HEK293 (cell line): ENCODE measurements at regions not wholly inside any gene's neighbourhood (a gene's known extent, or its start where the extent isn't known, plus 50 kb on each side); places are given as distances from the start of the nearest gene placed in this dataset.

ENCODE experiments used
- CTCF ChIA-PET: fragments of 350-600 bp; formaldehyde crosslinking; extraction: SDS; loops from one replicate; lab custom pipeline; 2021; ENCODE audit warnings: antibody characterized with exemption; lab: Yijun Ruan, JAX
- POLR2A ChIA-PET: fragments of 300-600 bp; formaldehyde crosslinking; extraction: SDS; loops from one replicate; lab custom pipeline; 2020; ENCODE audit warnings: antibody characterized with exemption, inconsistent platforms; lab: Yijun Ruan, JAX
- H3K27ac ChIP-seq: fragments of 200-500 bp; sonication (Bioruptor generic); 2 replicates; pipeline ENCODE4 v1.5.1; 2014; ENCODE audit warnings: low read depth, low read length, control low read depth, inconsistent platforms; ENCODE audit errors: extremely low read depth
- H3K36me3 ChIP-seq, 2 experiments: fragments of 200-500 bp in 1 of 2; sonication (Bioruptor generic) in 1 of 2; 1 replicate in 1 of 2; 2 replicates in 1 of 2; pipeline ENCODE4 v1.5.1; 2014 to 2017; ENCODE audit warnings: inconsistent platforms in 2 of 2, low read length in 2 of 2; ENCODE audit not compliant: control insufficient read depth in 2 of 2, insufficient read depth in 1 of 2
- H3K4me1 ChIP-seq: fragments of 200-500 bp; sonication (Bioruptor generic); 2 replicates; pipeline ENCODE4 v1.5.1; 2014; ENCODE audit warnings: mild to moderate bottlenecking, low read length, inconsistent platforms; ENCODE audit not compliant: control insufficient read depth, insufficient read depth
- H3K4me3 ChIP-seq: 2 replicates; pipeline ENCODE4 v1.5.1; 2011; ENCODE audit warnings: low read depth, mild to moderate bottlenecking, control low read depth, low read length, moderate library complexity
- H3K9me3 ChIP-seq: fragments of 200-500 bp; sonication (Bioruptor generic); 2 replicates; pipeline ENCODE4 v1.5.1; 2014; ENCODE audit warnings: low read depth, low read length, inconsistent platforms; ENCODE audit not compliant: control insufficient read depth, insufficient read depth
- ZBTB26 ChIP-seq: fragments of 450-650 bp; formaldehyde crosslinking; optimal IDR thresholded peaks from 2 replicates; pipeline ENCODE3; 2016; ENCODE audit warnings: missing biosample characterization, mild to moderate bottlenecking, missing genetic modification characterization
- ZBTB8A ChIP-seq: fragments of 450-650 bp; formaldehyde crosslinking; IDR thresholded peaks from 2 replicates; pipeline ENCODE4 v1.5.1; 2016; ENCODE audit warnings: missing biosample characterization, missing genetic modification characterization
- ZIC2 ChIP-seq: fragments of 450-650 bp; formaldehyde crosslinking; IDR thresholded peaks from 2 replicates; pipeline ENCODE4 v1.5.1; 2016; ENCODE audit warnings: missing biosample characterization, missing genetic modification characterization
- ZNF133 ChIP-seq: fragments of 450-650 bp; formaldehyde crosslinking; IDR thresholded peaks from 2 replicates; pipeline ENCODE4 v1.5.1; 2016; ENCODE audit warnings: missing biosample characterization, missing genetic modification characterization
- ZNF169 ChIP-seq: fragments of 450-650 bp; formaldehyde crosslinking; IDR thresholded peaks from 2 replicates; pipeline ENCODE4 v1.5.1; 2016; ENCODE audit warnings: missing biosample characterization, missing genetic modification characterization
- ZNF335 ChIP-seq: fragments of 450-650 bp; formaldehyde crosslinking; conservative IDR thresholded peaks from 2 replicates; pipeline ENCODE4 v1.5.1; 2016; ENCODE audit warnings: missing biosample characterization, missing genetic modification characterization
- ZNF350 ChIP-seq: fragments of 450-650 bp; formaldehyde crosslinking; IDR thresholded peaks from 2 replicates; pipeline ENCODE4 v1.5.0; 2017; ENCODE audit warnings: missing biosample characterization, mild to moderate bottlenecking, missing genetic modification characterization
- ZNF398 ChIP-seq: fragments of 450-650 bp; formaldehyde crosslinking; IDR thresholded peaks from 2 replicates; pipeline ENCODE4 v1.5.1; 2017; ENCODE audit warnings: missing biosample characterization, missing genetic modification characterization
- ZNF561 ChIP-seq: fragments of 450-650 bp; IDR thresholded peaks from 2 replicates; pipeline ENCODE4 v1.5.1; 2018; ENCODE audit warnings: missing biosample characterization, missing genetic modification characterization, borderline replicate concordance
- ZNF768 ChIP-seq: fragments of 450-650 bp; formaldehyde crosslinking; IDR thresholded peaks from 2 replicates; pipeline ENCODE4 v1.5.1; 2018; ENCODE audit warnings: missing biosample characterization, mild to moderate bottlenecking, missing genetic modification characterization

- no peaks in the 10 kb centered on the region for H3K36me3 ChIP-seq
- TF ChIP-seq ZNF133 (tag by site-specific recombination) = peak; percentile 85
- TF ChIP-seq ZNF169 (tag by site-specific recombination) = no peak
- TF ChIP-seq, all 188 proteins: peak for 1
- H3K9me3 ChIP-seq = no peaks in the 10 kb centered on the region
- no peak overlapping the region for H3K4me3 ChIP-seq
- no peak overlapping the region for H3K27ac ChIP-seq
- H3K4me1 ChIP-seq = no peaks in the 10 kb centered on the region; the same call in 1 of the 2 replicates
- POLR2A ChIA-PET = no interaction called here
- CTCF ChIA-PET = interaction anchor here (0.6 kb wide), 1 partner anchor 50 kb away, joined by 3 read pairs; no protein-coding TSS in a partner anchor
Measured at GRCh38 chr16:85166699-85167588, 54.7 kb upstream of the CIBAR2 start.

- ChIA-PET POLR2A (interaction anchor here (0.7 kb wide), 1 partner anchor 118 kb away, joined by 3 read pairs; no protein-coding TSS in a partner anchor), CTCF (interaction anchor here (0.6 to 0.8 kb wide), 2 partner anchors 19 to 51 kb away, joined by 3 read pairs; no protein-coding TSS in a partner anchor)
- Histone ChIP-seq H3K4me1 (no peaks in the 10 kb centered on the region; the same call in 1 of the 2 replicates), H3K36me3 (no peaks in the 10 kb centered on the region), H3K9me3 (no peaks in the 10 kb centered on the region)
- TF ChIP-seq ZNF350 (no peak), ZNF768 (tag by site-specific recombination) (peak; percentile 63)
- TF ChIP-seq, all 188 proteins: peak for 1
- H3K27ac ChIP-seq = no peak overlapping the region
- no peak overlapping the region for H3K4me3 ChIP-seq
Measured at GRCh38 chr16:85167589-85168537, 55.6 kb upstream of the CIBAR2 start.

- Histone ChIP-seq H3K27ac (no peak overlapping the region), H3K4me1 (peaks cover under 1% of the 10 kb centered on the region; the same call in 1 of the 2 replicates), H3K9me3 (no peaks in the 10 kb centered on the region), H3K4me3 (no peak overlapping the region)
- ChIA-PET CTCF (no interaction called here), POLR2A (interaction anchor here (0.6 to 0.7 kb wide), 2 partner anchors 117 kb away, joined by 3 to 5 read pairs; no protein-coding TSS in a partner anchor)
- TF ChIP-seq ZNF398 (peak; percentile 44), ZBTB8A (peak; percentile 22; the same call in 1 of the 2 replicates), ZBTB26 (tag by site-specific recombination) (peak; percentile 21), ZIC2 (peak; percentile 27; the same call in 1 of the 2 replicates), ZNF335 (tag by site-specific recombination) (peak; percentile 26; the same call in 1 of the 2 replicates), ZNF561 (tag by site-specific recombination) (no peak)
- TF ChIP-seq, all 188 proteins: peak for 5
- peaks cover 0 to 6% of the 10 kb centered on the region in 2 experiments; a peak in 1 of 3 replicates for H3K36me3 ChIP-seq
Measured at GRCh38 chr16:85168732-85169256, 56.5 kb upstream of the CIBAR2 start.
